GM23338 (cell line): ENCODE measurements at regions not wholly inside any gene's neighbourhood (a gene's known extent, or its start where the extent isn't known, plus 50 kb on each side); places are given as distances from the start of the nearest gene placed in this dataset.

ENCODE experiments used
- ATAC-seq: fragments of 200-7000 bp; cut with Tn5 transposase; 3 replicates; pipeline ENCODE4 v1.9.1; 2020
- DNase-seq: peaks from one replicate; pipeline ENCODE4 v3.0.0-alpha.2; 2015; ENCODE audit warnings: low spot score
- H2AFZ ChIP-seq: fragments of 200-600 bp; sonication (generic); 2 replicates; pipeline ENCODE4 v1.8.0; 2016; ENCODE audit warnings: antibody characterized with exemption, mild to moderate bottlenecking, moderate library complexity
- H3F3A ChIP-seq: fragments of 200-600 bp; sonication (generic); replicated peaks from 2 replicates; pipeline ENCODE4 v1.8.0; 2017; ENCODE audit warnings: antibody characterized with exemption, mixed run types, low read depth
- H3K27ac ChIP-seq: fragments of 200-600 bp; sonication (generic); 2 replicates; pipeline ENCODE4 v1.6.1; 2016; ENCODE audit warnings: low read depth
- H3K27me3 ChIP-seq: fragments of 200-600 bp; sonication (generic); 2 replicates; pipeline ENCODE4 v1.8.0; 2016; ENCODE audit warnings: mild to moderate bottlenecking, mixed run types, moderate library complexity; ENCODE audit not compliant: insufficient read depth
- H3K36me3 ChIP-seq: fragments of 200-600 bp; sonication (generic); 2 replicates; pipeline ENCODE4 v1.8.0; 2016; ENCODE audit warnings: mild to moderate bottlenecking; ENCODE audit not compliant: insufficient read depth
- H3K4me1 ChIP-seq: fragments of 200-600 bp; sonication (generic); 2 replicates; pipeline ENCODE4 v1.8.0; 2016; ENCODE audit warnings: mild to moderate bottlenecking, moderate library complexity; ENCODE audit not compliant: insufficient read depth
- H3K4me2 ChIP-seq: fragments of 200-600 bp; sonication (generic); 2 replicates; pipeline ENCODE4 v1.7.1; 2017; ENCODE audit warnings: mixed run types
- H3K4me3 ChIP-seq: fragments of 200-600 bp; sonication (generic); 2 replicates; pipeline ENCODE4 v1.6.1; 2016; ENCODE audit warnings: mixed run types
- H3K79me2 ChIP-seq: fragments of 200-600 bp; sonication (generic); replicated peaks from 2 replicates; pipeline ENCODE4 v1.8.0; 2017; ENCODE audit warnings: mild to moderate bottlenecking; ENCODE audit not compliant: insufficient read depth
- H3K9me2 ChIP-seq: fragments of 200-600 bp; sonication (generic); 2 replicates; pipeline ENCODE4 v1.8.0; 2017; ENCODE audit not compliant: insufficient read depth
- H4K20me1 ChIP-seq: fragments of 200-600 bp; sonication (generic); replicated peaks from 2 replicates; pipeline ENCODE4 v1.8.0; 2017; ENCODE audit warnings: mild to moderate bottlenecking; ENCODE audit not compliant: insufficient read depth
- H3K27ac Mint-ChIP-seq: 2 replicates; pipeline ENCODE4 v1.8.0; 2020; ENCODE audit warnings: inconsistent platforms, mild to moderate bottlenecking, moderate library complexity, mixed read lengths
- H3K27me3 Mint-ChIP-seq: 3 replicates; pipeline ENCODE4 v1.8.0; 2022; ENCODE audit warnings: low read depth, mild to moderate bottlenecking, moderate library complexity, mixed read lengths, inconsistent platforms; ENCODE audit not compliant: insufficient read depth, poor library complexity
- H3K36me3 Mint-ChIP-seq: 3 replicates; pipeline ENCODE4 v1.8.0; 2021; ENCODE audit warnings: low read depth, mild to moderate bottlenecking, inconsistent platforms, moderate library complexity, mixed read lengths
- H3K4me1 Mint-ChIP-seq: 3 replicates; pipeline ENCODE4 v1.8.0; 2020; ENCODE audit warnings: mild to moderate bottlenecking, inconsistent platforms, mixed read lengths
- H3K4me3 Mint-ChIP-seq: 3 replicates; pipeline ENCODE4 v1.8.0; 2021; ENCODE audit warnings: moderate library complexity, mild to moderate bottlenecking, inconsistent platforms, mixed read lengths
- H3K9me3 Mint-ChIP-seq: 3 replicates; pipeline ENCODE4 v1.8.0; 2020; ENCODE audit warnings: moderate library complexity, mild to moderate bottlenecking, inconsistent platforms, mixed read lengths
- CREB1 ChIP-seq: fragments of 250-450 bp; sonication (Bioruptor Pico); IDR thresholded peaks from 2 replicates; pipeline ENCODE4 v1.5.0; 2020; ENCODE audit warnings: low read depth, mild to moderate bottlenecking, moderate library complexity
- ETS1 ChIP-seq: IDR thresholded peaks from 2 replicates; pipeline ENCODE4 v1.6.1; 2016; ENCODE audit warnings: antibody characterized with exemption
- EZH2phosphoT487 ChIP-seq: fragments of 200-600 bp; sonication (generic); IDR thresholded peaks from one replicate; pipeline ENCODE4 v1.8.1; 2018; ENCODE audit warnings: antibody characterized with exemption; ENCODE audit not compliant: unreplicated experiment
- JUNB ChIP-seq: IDR thresholded peaks from one replicate; pipeline ENCODE4 v1.6.1; 2016; ENCODE audit warnings: antibody characterized with exemption; ENCODE audit not compliant: unreplicated experiment
- NANOG ChIP-seq: IDR thresholded peaks from 2 replicates; pipeline ENCODE4 v1.6.1; 2016; ENCODE audit warnings: antibody characterized with exemption, borderline replicate concordance
- POLR2AphosphoS5 ChIP-seq: IDR thresholded peaks from 2 replicates; pipeline ENCODE4 v1.6.1; 2016; ENCODE audit warnings: antibody characterized with exemption, low read depth
- REST ChIP-seq: IDR thresholded peaks from one replicate; pipeline ENCODE4 v1.6.1; 2018; ENCODE audit warnings: antibody characterized with exemption; ENCODE audit not compliant: unreplicated experiment
- STAT1 ChIP-seq: IDR thresholded peaks from one replicate; pipeline ENCODE4 v1.6.1; 2016; ENCODE audit warnings: antibody characterized with exemption; ENCODE audit not compliant: unreplicated experiment
- ZNF114 ChIP-seq: fragments of 250-450 bp; sonication (Bioruptor Pico); IDR thresholded peaks from 2 replicates; pipeline ENCODE4 v1.5.0; 2020; ENCODE audit warnings: mild to moderate bottlenecking, moderate library complexity
- ZNF331 ChIP-seq: fragments of 250-450 bp; sonication (Bioruptor Pico); IDR thresholded peaks from 2 replicates; pipeline ENCODE4 v1.5.0; 2020; ENCODE audit warnings: low read depth, mild to moderate bottlenecking, moderate library complexity
- ZNF462 ChIP-seq: fragments of 250-450 bp; sonication (Bioruptor Pico); IDR thresholded peaks from 2 replicates; pipeline ENCODE4 v1.5.0; 2020; ENCODE audit warnings: mild to moderate bottlenecking, moderate library complexity

GRCh38 chr7:24384362-24385030 is 100.5 kb downstream of the NPY start:
- peak overlapping the region; percentile 30 for H3K4me2 ChIP-seq
- H3K9me2 ChIP-seq, result peaks cover 3% of the 10 kb centered on the region; the same call in 1 of the 2 replicates
- H3K27ac ChIP-seq, result no peak overlapping the region
- no peak overlapping the region for H3K27ac Mint-ChIP-seq
- H3K4me1 Mint-ChIP-seq, result peaks cover 59% of the 10 kb centered on the region
- no peaks in the 10 kb centered on the region for H3K27me3 ChIP-seq
- ATAC-seq (no peak), DNase-seq (no peak)
- peaks cover 58% of the 10 kb centered on the region for H3K4me1 ChIP-seq
- peaks cover 14% of the 10 kb centered on the region for H3K79me2 ChIP-seq
- H3K9me3 Mint-ChIP-seq, result peaks cover 18% of the 10 kb centered on the region; the same call in 2 of the 3 replicates
- no peak overlapping the region for H2AFZ ChIP-seq
- peaks cover 36% of the 10 kb centered on the region for H3K36me3 Mint-ChIP-seq
- 0 out of 2 replicates have a peak, but pooled peaks cover 6% of the 10 kb centered on the region for H3K36me3 ChIP-seq
- H3K4me3 Mint-ChIP-seq, result no peak overlapping the region
- H3K4me3 ChIP-seq, result no peak overlapping the region
- TF ChIP-seq POLR2AphosphoS5 (no peak), STAT1 (no peak), ZNF114 (no peak), ZNF331 (CRISPR knock-in tag) (no peak), ETS1 (no peak), JUNB (no peak), NANOG (no peak), CREB1 (no peak), REST (no peak)
- peaks cover 3% of the 10 kb centered on the region for H3K27me3 Mint-ChIP-seq
- H4K20me1 ChIP-seq, result no peaks in the 10 kb centered on the region
- no peaks in the 10 kb centered on the region for H3F3A ChIP-seq

- Histone ChIP-seq H3K4me2 (no peak overlapping the region), H4K20me1 (no peaks in the 10 kb centered on the region), H3K79me2 (peaks cover 43% of the 10 kb centered on the region), H3K4me3 (no peak overlapping the region), H3K9me2 (peaks cover 3% of the 10 kb centered on the region; the same call in 1 of the 2 replicates), H3K27me3 (no peaks in the 10 kb centered on the region), H3K36me3 (no peaks in the 10 kb centered on the region), H2AFZ (no peak overlapping the region), H3F3A (no peaks in the 10 kb centered on the region), H3K27ac (no peak overlapping the region), H3K4me1 (peaks cover 63% of the 10 kb centered on the region)
- H3K27ac Mint-ChIP-seq, result no peak overlapping the region
- peaks cover 5% of the 10 kb centered on the region; the same call in 2 of the 3 replicates for H3K9me3 Mint-ChIP-seq
- H3K36me3 Mint-ChIP-seq, result peaks cover 28% of the 10 kb centered on the region
- ATAC-seq, result no peak
- peaks cover 44% of the 10 kb centered on the region for H3K4me1 Mint-ChIP-seq
- DNase-seq, result no peak
- H3K27me3 Mint-ChIP-seq, result peaks cover 3% of the 10 kb centered on the region
- no peak overlapping the region for H3K4me3 Mint-ChIP-seq
- TF ChIP-seq EZH2phosphoT487 (no peak), ZNF462 (CRISPR knock-in tag) (no peak), CREB1 (no peak), ZNF331 (CRISPR knock-in tag) (no peak), POLR2AphosphoS5 (no peak), STAT1 (no peak)
Observed at GRCh38 chr7:24388212-24388611, 104.2 kb downstream of the NPY start.
